HG02885 (cell line): ENCODE measurements at regions not wholly inside any gene's neighbourhood (a gene's known extent, or its start where the extent isn't known, plus 50 kb on each side); places are given as distances from the start of the nearest gene placed in this dataset.

Experiments used
- ATAC-seq: cut with Tn5 transposase; IDR thresholded peaks from one replicate; pipeline ENCODE4 v1.9.1; 2021; ENCODE audit warnings: mild to moderate bottlenecking; ENCODE audit not compliant: unreplicated experiment, poor library complexity

DNA sequence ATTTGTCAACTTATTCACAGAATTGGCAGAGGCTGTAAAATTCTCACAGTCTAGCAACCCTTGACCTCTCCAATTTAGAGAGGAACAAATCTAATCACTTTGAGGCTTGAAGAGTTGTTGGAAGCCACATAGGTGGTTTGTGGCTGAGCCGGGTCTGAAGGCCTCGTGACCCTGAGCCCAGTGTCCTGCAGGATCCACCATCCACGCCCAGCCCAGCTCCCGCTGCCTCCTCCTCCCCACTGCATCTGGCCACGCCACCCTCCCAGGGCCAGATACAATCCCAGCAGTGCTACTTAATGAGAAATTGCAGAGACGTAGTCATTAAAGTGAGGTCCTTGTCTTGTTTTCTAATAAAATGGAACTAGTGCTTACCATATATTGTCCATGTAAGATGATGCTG, 81.4 kb upstream of the SHH start:
- ATAC-seq, result no peak

DNA sequence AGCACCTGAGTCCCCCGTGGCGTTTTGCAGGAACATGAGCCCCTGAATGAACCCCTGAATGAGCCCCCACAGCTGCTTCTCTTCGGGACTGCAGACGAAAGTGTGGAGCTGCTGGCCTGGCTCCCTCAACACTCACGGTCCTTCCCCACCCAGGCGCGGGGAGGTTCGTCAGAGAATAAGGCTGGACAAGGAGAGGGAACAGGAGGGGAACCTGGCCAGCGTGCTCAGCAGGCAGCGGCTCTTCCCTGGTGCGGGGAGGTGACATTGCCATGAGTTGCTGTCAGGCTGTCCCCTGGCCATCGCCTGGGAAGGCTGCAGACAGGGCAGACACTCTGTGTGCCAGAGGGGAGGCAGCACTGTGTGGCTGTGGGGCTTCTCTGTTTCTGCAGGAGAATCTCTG, 80.9 kb upstream of the SHH start:
- no peak for ATAC-seq

DNA sequence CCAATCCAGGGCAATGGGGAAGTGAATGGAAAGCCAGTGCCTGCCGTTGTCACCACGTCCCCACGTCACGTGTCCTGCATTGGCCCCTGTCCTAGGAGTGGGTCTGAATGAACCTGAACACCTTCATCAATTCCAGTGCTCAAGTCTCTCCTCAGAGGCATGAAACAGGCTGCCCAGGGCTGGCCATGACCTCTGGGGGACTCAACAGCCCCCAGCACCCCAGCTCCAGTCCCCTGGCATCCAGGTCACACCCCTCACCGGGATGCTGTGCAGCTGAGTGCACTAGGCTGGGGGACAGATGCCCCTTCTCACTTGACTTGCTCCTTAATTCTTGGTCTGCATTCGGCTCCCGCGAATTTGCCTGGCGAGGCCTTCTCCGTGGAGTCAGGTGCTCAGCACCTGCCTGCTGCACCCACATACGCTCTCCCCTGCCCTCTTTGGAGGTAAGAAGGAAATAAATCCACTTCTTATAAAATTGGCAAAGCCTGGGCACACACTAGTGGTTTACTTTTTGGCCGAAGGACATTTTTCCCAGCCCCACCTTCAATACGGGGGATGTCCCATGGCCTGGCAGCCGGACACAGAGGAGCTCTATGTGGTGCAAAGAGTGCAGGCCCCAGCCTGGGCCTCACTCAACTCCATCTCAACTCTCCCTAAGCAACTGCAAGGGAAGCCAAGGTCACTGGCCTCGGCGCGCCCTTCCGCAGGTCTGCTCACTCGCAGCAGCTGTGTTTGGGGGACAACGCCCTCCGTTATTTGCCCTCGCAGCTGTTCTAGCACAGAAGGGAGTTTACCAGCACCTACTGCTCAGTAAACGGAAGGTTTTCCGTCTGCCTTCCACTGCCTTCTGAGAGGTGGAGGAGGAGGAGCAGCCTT, 77.6 kb upstream of the SHH start:
- ATAC-seq, result no peak

DNA sequence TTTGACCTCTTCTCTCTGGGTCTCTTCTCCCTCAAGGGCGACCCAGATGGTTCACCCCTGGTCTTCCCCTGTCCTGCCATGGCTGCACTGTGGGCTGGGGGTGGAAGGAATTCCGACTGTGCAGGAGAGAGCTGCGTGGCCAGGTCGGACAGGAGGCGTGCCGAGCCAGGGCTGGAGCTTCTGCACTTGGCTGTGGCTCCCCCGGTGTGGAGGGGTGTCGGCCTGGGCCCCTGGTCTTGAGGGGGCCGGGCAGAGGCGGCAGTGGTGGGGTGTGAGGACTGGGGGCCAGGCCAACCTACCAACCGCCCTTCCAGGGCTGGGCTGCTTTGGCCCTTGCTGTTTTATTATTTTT, 74.9 kb upstream of the SHH start:
- no peak for ATAC-seq

DNA sequence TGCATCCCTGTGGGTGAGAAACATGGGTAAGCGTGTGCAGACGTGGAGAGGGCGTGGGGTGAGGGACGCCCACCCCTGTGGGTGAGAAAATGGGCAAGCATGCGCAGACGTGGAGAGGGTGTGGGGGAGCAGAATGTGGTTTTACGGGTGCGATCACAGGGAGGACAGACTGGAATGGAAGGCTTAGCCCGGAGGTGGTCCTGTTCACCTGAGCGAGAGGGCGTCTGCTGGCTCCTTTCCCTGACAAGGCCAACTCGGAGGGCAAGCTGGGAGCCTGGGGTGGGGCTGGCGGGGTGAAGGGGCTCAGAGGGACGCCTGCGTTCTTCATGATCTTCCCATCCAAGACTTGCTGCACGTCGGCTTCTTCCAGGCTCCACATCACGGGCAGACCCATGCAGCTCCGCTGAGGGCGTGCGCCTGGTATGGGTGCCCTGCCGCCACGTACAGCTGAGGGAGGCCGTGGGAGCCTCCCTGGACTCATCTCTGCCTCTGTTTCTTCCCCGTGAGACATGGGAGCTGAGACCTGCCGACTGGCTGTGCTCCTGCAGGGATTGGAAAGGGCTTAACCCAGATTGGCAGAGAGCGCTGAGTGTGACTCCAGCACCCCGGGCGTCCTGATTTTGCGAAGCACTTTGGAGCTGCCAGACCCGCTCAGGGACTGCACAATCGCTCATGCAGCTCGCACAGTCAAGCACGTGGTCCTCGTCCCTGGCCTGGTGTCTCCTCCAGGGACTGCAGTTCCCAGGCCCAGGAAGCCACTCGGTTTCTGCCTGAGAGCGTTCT, 74.3 kb upstream of the SHH start:
- no peak for ATAC-seq

DNA sequence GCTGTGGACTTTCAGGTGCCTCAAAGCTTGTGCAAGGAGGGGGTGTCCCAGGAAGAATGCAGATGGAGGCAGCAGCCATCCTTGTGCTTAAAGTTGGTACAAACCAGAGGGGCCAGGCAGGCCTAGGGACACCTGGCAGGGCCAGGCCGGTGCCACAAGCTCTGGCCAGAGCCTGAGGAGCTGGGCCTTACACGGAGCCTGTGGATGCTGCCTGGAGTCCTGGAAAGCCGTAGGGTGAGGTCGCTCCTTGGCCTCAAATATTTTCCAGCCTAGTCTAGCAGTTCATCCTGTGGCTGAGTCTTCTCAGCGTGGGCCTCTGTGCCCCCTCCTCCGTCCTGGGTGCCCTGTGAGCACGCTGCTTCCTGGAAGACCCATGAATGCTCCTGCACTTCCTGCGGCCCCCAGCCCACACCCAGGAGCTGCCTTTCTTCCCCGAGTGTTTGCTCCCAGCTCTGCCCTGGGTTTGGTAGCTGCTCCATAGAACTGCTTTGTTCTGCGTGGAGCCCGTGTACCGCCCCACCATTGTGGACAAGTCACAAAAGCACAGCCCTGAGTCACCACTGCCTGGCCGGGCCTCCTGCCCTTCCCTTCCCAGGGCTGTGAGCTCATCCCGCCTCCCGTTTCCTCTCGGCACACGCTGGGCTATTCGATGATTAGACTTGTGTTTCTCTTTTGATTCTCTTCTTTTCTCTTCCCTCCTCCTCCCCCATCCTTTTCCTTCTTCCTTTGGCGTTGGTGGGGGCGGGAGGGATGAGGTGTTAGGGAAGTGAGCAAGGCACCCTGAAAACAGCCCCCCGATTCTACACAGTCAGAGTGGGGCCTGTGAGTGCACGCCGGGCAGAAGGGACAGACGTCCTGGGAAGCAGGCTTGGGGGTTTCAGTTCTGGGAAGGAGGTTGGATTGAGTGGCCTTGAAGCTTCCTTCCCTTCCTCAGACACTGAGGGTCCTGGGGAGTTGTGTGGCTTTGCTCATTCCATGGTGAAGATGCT, 73.2 kb upstream of the SHH start:
- no peak for ATAC-seq

DNA sequence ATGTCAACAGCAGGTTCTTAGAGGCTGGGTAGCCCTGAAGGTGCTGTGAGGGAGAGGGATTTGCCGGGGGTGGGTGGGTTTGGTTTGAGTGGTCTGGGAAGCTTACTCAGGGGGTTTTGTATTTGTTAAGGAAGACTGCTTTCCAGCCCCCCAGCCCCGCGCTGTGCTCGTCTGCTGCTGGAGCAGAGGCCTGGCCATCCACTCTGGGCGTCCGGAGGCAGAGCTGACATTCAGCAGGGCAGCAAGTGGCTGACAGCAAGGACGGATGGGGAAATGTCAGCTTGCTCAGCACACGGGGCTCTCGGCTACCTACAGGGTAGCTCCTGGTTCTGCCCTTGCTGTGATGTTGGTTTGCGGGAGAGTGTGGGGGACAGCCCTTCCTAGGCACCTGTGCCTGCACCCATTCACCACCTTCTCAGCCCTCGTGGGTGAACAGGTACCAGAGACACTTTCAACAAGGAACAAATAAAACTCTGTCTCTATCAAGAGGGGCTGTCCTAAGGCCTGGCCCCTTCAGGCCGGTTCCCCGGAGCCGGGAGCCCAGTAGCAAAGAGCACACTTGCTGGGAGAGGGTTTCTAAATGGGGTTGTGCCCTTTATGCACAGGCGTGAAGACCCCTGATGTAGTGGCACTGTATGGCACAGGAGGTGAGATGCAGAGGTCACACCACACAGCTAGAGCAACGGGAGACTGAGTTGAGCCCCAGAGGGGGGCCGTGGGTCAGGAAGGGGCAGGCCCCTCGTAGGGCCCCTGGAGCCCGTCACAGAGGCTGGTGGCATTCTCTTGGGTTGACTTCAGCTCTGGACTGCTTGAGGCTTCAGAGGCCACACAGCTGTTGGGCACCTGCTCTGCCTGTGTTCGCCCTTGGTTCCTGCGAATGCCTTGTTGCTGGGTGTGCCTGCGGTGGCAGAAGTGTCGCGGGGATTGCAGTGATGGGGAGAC, 72.2 kb upstream of the SHH start:
- no peak for ATAC-seq

DNA sequence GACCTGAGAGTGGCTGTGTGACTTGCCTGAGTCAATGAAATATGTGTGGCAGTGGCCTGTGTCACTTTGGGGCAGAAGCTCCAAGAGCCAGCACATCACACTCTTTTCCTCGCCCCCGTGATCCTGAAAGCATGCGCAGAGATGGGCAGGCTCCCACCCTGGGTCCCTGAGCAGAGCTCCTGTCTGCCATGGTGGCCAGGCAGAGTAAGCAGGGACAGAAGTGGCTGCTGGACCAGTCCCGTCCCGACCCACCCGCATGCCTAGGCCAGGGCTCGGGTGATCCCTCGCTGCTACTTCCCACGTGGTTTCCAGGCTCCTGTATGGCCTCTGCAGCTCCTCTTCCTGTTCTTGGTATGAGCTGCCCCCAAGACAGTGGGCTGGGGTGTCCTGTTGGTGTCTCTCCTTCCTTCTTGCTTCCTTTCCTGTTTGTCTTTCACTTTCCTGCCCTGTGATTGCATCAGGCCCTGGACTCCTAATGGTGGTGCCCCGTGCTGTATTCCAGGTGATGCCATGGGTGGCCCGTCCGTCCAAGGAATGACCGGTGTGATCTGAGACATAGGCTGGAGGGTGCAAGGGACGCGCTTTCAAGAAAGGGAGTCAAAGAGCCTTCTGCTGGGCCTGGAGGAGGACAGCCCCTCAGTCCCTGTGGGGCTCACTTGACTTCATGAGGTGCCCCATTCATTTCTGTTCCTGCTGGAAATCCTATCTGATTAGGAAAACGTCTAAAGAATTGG, 71.4 kb upstream of the SHH start:
- ATAC-seq, result no peak

DNA sequence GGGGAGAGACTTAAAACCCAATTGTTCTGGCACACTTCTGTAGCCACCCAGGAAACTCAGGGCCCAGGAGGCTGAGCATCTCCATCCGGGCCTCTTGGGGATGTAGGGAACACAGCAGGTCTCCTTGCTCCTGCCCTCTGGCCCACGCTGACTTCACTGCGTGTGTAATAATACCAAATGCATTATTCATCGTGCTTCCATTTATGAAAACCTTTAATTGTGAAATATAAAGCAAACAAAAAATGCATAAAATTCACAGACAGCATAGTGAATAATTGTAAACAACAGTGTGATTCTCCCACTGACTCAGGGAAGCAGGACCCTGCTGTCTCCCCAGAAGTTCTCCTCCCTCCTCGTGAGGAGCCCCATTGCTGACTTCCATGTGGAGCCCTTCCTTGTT, 70.3 kb upstream of the SHH start:
- no peak for ATAC-seq

DNA sequence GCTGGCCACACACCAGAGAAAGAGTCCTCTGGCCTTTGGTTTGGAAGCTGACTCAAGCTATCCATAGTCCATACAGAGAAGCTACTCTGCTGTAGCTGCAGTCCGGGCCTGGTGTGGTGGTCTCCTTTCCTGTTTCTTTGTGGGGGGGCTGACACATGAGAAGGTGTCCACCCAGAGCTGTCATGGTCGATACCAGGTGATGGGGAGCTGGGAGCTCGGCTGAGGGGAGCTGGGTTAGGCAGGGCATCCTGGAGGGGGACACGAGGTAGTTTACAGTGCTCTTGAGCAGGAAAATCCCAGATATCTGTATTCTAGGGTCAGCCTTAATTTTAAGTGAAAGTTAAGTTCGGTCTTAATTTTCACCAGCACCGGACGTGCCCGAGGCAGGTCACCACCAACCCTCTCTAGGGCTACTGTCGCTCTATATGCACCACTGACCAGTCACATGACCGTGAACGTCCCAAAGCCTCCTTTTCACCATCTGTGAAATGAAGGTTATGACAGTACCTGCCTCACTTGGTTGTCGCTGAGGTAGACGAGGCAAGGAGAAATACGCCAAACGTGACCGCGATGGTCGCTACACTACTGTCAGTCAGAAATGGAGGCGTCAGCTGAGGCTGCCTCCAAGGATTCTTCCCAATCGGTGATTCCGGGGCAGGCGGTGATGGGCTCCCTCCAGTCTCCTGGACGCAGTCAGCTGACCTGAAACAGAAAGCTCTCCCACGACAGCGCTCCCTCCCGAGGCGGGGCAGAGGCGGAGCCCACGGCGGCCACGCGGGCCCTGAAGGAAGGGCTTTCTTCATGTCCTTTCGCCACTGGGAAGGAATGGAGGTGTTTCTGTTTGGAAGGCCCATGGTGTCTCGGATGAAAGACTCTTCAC, 69.4 kb upstream of the SHH start:
- no peak for ATAC-seq

DNA sequence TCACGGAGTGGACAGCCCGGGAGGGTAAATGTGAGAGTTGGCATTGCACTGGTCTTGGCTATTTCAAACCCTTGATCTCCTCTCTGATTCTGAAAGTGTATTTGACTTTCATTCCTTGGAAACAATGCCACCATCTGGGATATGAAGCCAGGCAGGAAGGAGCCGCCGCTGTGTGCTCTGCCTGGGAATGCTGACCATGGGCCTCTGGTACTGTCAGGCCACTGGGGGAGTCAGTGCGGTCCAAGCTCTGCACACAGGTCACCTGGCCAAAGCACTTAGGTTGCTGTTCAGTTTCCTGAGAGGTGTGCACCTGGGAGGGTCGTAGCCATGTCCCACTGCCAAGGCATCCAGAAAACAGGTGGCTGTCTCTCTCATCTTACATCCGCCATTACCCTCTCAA, 68.5 kb upstream of the SHH start:
- ATAC-seq, result no peak

DNA sequence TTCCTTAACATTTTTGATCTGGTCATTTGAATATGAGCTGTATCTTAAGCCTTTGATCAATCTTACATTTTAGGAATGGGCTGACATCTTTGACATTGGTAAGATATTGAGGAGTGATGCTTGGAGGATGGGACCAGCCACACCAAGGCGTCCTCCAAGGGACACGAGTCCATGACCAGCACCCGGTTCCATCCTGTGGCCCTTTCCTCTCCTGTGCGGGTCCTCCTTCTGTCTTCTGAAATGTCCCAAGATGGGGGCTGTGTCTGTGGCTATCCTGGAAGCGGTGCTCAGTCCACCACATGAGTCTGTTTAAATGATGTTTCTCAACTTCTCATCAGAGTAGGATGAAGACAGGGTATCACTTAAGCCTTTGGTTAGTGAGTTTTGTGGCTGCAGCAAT, 67.3 kb upstream of the SHH start:
- ATAC-seq, result no peak

DNA sequence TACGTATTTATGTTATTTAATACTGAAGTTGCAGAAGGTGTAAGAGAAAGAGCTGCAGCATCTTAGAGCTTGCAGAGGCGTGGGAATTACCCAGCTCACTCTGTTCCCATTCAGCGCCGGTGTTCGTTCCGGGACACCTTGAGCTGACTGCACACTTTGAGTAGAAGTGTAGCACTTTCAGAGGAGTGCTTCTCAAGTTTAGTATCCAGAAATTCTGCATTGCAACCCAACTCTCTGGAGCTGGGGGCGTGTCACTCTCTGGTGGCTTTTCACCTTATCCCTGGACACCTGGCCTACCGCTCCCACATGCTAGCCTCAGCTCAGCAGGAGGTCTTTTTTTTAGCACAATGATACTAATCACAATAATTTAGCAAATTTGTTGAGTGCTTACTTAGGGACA, 66.4 kb upstream of the SHH start:
- ATAC-seq, result no peak

DNA sequence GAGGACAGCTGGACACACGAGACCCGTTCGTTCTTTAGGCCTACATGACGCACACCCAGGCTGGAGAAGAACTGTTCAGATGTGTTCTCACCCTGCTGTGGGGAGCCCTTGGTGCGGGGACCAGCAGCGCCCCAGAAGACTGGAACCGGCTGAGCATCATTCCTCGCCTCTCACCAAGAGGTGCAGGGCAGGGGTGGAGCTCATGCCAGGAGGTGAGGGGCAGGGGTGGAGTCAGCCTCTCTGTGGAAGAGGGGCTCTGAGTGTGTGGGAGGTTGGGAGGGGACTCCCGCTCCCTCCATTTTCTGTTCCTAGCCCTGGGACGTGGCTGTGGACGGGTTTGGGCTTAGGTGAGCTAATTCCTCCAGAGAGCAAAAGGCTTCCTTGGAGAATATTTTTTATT, 66.0 kb upstream of the SHH start:
- ATAC-seq, result no peak

DNA sequence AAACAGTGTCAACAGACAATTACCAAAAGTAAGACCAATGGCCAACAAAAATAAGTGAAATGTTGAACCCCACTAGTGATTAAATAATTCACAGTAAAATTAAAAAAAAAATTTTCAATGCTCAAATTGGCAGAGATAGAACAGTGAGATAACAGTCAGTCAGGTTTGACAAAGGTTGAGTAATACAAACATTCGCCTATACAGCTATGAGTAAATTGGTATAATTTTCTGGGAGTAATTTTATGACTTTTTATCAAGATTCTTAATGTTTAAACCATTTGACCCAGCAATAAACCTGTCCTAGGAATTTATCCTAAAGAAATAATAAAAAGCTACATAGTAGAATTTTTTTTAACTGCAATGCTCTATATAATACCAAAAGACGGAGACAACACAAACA, 64.9 kb upstream of the SHH start:
- no peak for ATAC-seq

DNA sequence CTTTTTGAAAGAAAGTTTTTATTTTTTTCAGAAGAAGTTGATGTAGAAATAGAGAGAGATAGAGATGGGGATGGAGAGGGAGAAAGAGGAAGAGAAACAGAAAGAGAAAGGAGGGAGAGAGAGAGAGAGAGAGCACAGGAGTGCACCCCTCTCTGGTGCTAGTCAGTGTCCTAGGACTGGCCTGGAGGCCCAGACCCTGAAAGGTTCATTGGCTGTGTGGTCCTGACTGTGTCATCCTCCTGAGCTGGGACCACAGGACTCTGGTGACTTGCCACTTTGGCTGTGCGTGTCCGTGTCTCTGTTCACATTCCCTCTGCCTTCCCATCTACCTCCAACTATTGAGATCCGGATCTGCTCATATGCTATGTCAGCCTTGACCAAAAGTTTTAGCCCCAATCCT, 62.1 kb upstream of the SHH start:
- no peak for ATAC-seq

DNA sequence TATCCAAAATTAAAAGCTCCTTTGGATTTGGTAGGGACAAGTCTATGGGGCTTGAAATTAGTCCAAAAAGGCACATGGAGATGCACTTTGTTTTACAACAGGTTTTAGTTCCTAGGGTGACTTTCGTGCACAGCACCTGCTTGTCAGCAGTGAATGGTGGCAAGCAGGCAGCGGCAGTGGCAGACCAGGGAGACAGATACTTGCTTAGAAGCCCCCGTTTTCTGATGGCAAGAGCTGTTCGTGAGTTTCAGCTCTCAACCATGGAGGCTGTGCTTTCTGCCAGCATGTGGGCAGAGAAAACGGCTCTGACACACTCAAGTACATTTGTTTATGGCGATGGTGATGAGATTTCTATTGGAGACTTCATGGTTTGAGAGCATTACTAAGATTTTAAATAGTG, 61.7 kb upstream of the SHH start:
- ATAC-seq, result no peak
